ENCODE measurements at regions not wholly inside any gene's neighbourhood (a gene's known extent, or its start where the extent isn't known, plus 50 kb on each side); places are given as distances from the start of the nearest gene placed in this dataset.

- TF ChIP-seq SP1 (IDR thresholded peaks at IDR 0.05) (no peak), SP1 (CRISPR knock-in tag; IDR thresholded peaks at IDR 0.05) (no peak), POLR2AphosphoS5 (IDR thresholded peaks at IDR 0.05; ENCODE audit: low read depth, low read length) (no peak), TFE3 (CRISPR knock-in tag; IDR thresholded peaks at IDR 0.05) (no peak), TCF12 (IDR thresholded peaks at IDR 0.05) (no peak), TCF12 (CRISPR knock-in tag; IDR thresholded peaks at IDR 0.05) (no peak), SP2 (CRISPR knock-in tag; IDR thresholded peaks at IDR 0.05) (no peak), ATAD3A (CRISPR knock-in tag; IDR thresholded peaks at IDR 0.05) (no peak), ATF6 (CRISPR knock-in tag; conservative IDR thresholded peaks at IDR 0.05) (no peak), SRF (IDR thresholded peaks at IDR 0.05; ENCODE audit: low read depth, low read length) (no peak), ZNF143 (CRISPR knock-in tag; IDR thresholded peaks at IDR 0.05) (no peak)
- TF ChIP-seq, protein P1, sequence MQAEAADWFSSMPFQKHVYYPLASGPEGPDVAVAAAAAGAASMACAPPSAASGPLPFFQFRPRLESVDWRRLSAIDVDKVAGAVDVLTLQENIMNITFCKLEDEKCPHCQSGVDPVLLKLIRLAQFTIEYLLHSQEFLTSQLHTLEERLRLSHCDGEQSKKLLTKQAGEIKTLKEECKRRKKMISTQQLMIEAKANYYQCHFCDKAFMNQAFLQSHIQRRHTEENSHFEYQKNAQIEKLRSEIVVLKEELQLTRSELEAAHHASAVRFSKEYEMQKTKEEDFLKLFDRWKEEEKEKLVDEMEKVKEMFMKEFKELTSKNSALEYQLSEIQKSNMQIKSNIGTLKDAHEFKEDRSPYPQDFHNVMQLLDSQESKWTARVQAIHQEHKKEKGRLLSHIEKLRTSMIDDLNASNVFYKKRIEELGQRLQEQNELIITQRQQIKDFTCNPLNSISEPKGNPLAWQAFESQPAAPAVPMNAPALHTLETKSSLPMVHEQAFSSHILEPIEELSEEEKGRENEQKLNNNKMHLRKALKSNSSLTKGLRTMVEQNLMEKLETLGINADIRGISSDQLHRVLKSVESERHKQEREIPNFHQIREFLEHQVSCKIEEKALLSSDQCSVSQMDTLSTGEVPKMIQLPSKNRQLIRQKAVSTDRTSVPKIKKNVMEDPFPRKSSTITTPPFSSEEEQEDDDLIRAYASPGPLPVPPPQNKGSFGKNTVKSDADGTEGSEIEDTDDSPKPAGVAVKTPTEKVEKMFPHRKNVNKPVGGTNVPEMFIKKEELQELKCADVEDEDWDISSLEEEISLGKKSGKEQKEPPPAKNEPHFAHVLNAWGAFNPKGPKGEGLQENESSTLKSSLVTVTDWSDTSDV (CRISPR knock-in tag; IDR thresholded peaks at IDR 0.05), result no peak
- TF ChIP-seq, protein P2, sequence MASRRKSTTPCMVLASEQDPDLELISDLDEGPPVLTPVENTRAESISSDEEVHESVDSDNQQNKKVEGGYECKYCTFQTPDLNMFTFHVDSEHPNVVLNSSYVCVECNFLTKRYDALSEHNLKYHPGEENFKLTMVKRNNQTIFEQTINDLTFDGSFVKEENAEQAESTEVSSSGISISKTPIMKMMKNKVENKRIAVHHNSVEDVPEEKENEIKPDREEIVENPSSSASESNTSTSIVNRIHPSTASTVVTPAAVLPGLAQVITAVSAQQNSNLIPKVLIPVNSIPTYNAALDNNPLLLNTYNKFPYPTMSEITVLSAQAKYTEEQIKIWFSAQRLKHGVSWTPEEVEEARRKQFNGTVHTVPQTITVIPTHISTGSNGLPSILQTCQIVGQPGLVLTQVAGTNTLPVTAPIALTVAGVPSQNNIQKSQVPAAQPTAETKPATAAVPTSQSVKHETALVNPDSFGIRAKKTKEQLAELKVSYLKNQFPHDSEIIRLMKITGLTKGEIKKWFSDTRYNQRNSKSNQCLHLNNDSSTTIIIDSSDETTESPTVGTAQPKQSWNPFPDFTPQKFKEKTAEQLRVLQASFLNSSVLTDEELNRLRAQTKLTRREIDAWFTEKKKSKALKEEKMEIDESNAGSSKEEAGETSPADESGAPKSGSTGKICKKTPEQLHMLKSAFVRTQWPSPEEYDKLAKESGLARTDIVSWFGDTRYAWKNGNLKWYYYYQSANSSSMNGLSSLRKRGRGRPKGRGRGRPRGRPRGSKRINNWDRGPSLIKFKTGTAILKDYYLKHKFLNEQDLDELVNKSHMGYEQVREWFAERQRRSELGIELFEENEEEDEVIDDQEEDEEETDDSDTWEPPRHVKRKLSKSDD (CRISPR knock-in tag; IDR thresholded peaks at IDR 0.05; ENCODE audit: low read depth), result no peak
Measured at GRCh38 chr11:15765530-15765929, 590.8 kb downstream of the SOX6 start.
